ENCODE measurements at regions not wholly inside any gene's neighbourhood (a gene's known extent, or its start where the extent isn't known, plus 50 kb on each side); places are given as distances from the start of the nearest gene placed in this dataset.

GRCh38 chr20:41702647-41703046 lies 84.5 kb upstream of the CHD6 start:
- CTCF ChIA-PET (ENCODE audit: partially characterized antibody): interaction anchor here (1.0 to 1.6 kb wide), 2 partner anchors 32 to 33 kb away, joined by 3 to 5 read pairs; no protein-coding TSS in a partner anchor
- no peak overlapping the region for H2BK12ac ChIP-seq (ENCODE audit: low read depth, low read length)
- no peak overlapping the region for H3K4me3 ChIP-seq (ENCODE audit: extremely low read depth in 1 of 4, insufficient read depth in 2 of 4, low read depth in 3 of 4, low read length in 4 of 4)
- no peaks in the 10 kb centered on the region for H4K20me1 ChIP-seq (replicated peaks in 1 of 2; ENCODE audit: control insufficient read depth in 1 of 2, insufficient read depth in 2 of 2, low read length in 2 of 2)
- no peak overlapping the region for H2BK20ac ChIP-seq (ENCODE audit: low read length)
- H4K91ac ChIP-seq (replicated peaks; ENCODE audit: insufficient read length, low read length): no peak overlapping the region
- H3K27me3 ChIP-seq (replicated peaks in 1 of 4; ENCODE audit: control insufficient read depth in 3 of 4, extremely low read depth in 1 of 4, insufficient read depth in 3 of 4, low read length in 3 of 4): no peaks in the 10 kb centered on the region
- TF ChIP-seq CTBP2 (IDR thresholded peaks at IDR 0.05; ENCODE audit: borderline replicate concordance, insufficient read depth, insufficient read length, low read length) (no peak), MAX (IDR thresholded peaks at IDR 0.05) (no peak), YY1 (IDR thresholded peaks at IDR 0.05; ENCODE audit: low read depth, low read length) (peak; percentile 99), MAFK (IDR thresholded peaks at IDR 0.05; ENCODE audit: low read depth, low read length) (no peak), BACH1 (IDR thresholded peaks at IDR 0.05; ENCODE audit: low read length) (no peak), POU5F1 (IDR thresholded peaks at IDR 0.05; ENCODE audit: low read depth, low read length) (no peak), CHD1 (IDR thresholded peaks at IDR 0.05; ENCODE audit: low read depth, low read length) (no peak), TCF12 (IDR thresholded peaks at IDR 0.05; ENCODE audit: low read depth, low read length) (no peak)
- H3K27ac ChIP-seq (ENCODE audit: low read depth, low read length): no peak overlapping the region
- no peak overlapping the region for H4K8ac ChIP-seq (ENCODE audit: extremely low read depth, insufficient read depth, low read length)
- H3K4me1 ChIP-seq (replicated peaks in 1 of 4; ENCODE audit: control insufficient read depth in 3 of 4, insufficient read depth in 4 of 4, low read length in 3 of 4): peaks cover 0 to 4% (median 1%) of the 10 kb centered on the region in 4 experiments; a peak in 3 of 7 replicates
- no peak overlapping the region for H2BK15ac ChIP-seq (ENCODE audit: low read length)
- no peak overlapping the region for H3K9ac ChIP-seq (replicated peaks in 1 of 4; ENCODE audit: extremely low read depth in 1 of 4, low read depth in 3 of 4, low read length in 3 of 4)
- H3K23ac ChIP-seq (ENCODE audit: insufficient read length): no peak overlapping the region
- H2AK5ac ChIP-seq (ENCODE audit: low read depth, low read length): no peak overlapping the region
- FAIRE-seq: no peak
- H3K18ac ChIP-seq (ENCODE audit: extremely low read depth, low read length): no peak overlapping the region
- H2BK120ac ChIP-seq (replicated peaks; ENCODE audit: low read depth, low read length): no peak overlapping the region
- H3K36me3 ChIP-seq (ENCODE audit: control insufficient read depth in 2 of 4, insufficient read depth in 4 of 4, low read length in 3 of 4): no peaks in the 10 kb centered on the region
- POLR2A ChIA-PET (ENCODE audit: partially characterized antibody): interaction anchor here (2.5 kb wide), 1 partner anchor 9 kb away, joined by 13 read pairs; no protein-coding TSS in a partner anchor
- H3K79me2 ChIP-seq (ENCODE audit: control insufficient read depth in 1 of 2, insufficient read depth in 2 of 2, low read length in 2 of 2): no peaks in the 10 kb centered on the region
- no peak overlapping the region for H4K5ac ChIP-seq (ENCODE audit: insufficient read length, low read depth, low read length)
- no peaks in the 10 kb centered on the region for H3K23me2 ChIP-seq (ENCODE audit: low read depth, low read length)
- H2BK5ac ChIP-seq (ENCODE audit: low read depth, low read length): no peak overlapping the region
- DNase-seq (ENCODE audit: low read depth in 1 of 2, low spot score in 2 of 2): no peak
- H3K79me1 ChIP-seq (ENCODE audit: low read depth, low read length): no peaks in the 10 kb centered on the region
- H3K56ac ChIP-seq (replicated peaks; ENCODE audit: insufficient read length, low read depth, low read length): no peak overlapping the region
- H3K14ac ChIP-seq (ENCODE audit: insufficient read length): no peak overlapping the region
- H2AFZ ChIP-seq (ENCODE audit: low read length): no peak overlapping the region
- H3K9me3 ChIP-seq (ENCODE audit: insufficient read depth in 2 of 2, low read depth in 1 of 2, low read length in 1 of 2): no peaks in the 10 kb centered on the region
- no peak overlapping the region for H3K4me2 ChIP-seq (ENCODE audit: insufficient read depth in 1 of 2, low read depth in 2 of 2, low read length in 2 of 2)
- H3K4ac ChIP-seq (replicated peaks; ENCODE audit: insufficient read length, low read depth, low read length): no peak overlapping the region
- 93% methylated on average over 2 of the region's 2 CpGs; no CpG with 5 or more reads in 1 of the 2 experiments for WGBS, 2 experiments (ENCODE audit: extremely low coverage in 1 of 2, insufficient coverage in 1 of 2, insufficient read length in 1 of 2, insufficient replicate concordance in 2 of 2, low coverage in 1 of 2, low lambda C conversion rate in 2 of 2, missing lambda C conversion rate in 1 of 2)

All from H1 (cell line).